ENCODE measurements at regions not wholly inside any gene's neighbourhood (a gene's known extent, or its start where the extent isn't known, plus 50 kb on each side); places are given as distances from the start of the nearest gene placed in this dataset.

- Histone ChIP-seq H3K36me3 (no peaks in the 10 kb centered on the region), H3K9me3 (no peaks in the 10 kb centered on the region), H3K27me3 (no peaks in the 10 kb centered on the region), H3K4me1 (ENCODE audit: control insufficient read depth in 1 of 2, insufficient read depth in 1 of 2, low read depth in 1 of 2, low read length in 1 of 2) (peaks cover 19 to 26% of the 10 kb centered on the region in 2 experiments), H3K27ac (peak overlapping the region; percentile 39), H3K4me3 (ENCODE audit: low read depth in 1 of 2, low read length in 1 of 2) (no peak overlapping the region)
- TF ChIP-seq, protein P1, sequence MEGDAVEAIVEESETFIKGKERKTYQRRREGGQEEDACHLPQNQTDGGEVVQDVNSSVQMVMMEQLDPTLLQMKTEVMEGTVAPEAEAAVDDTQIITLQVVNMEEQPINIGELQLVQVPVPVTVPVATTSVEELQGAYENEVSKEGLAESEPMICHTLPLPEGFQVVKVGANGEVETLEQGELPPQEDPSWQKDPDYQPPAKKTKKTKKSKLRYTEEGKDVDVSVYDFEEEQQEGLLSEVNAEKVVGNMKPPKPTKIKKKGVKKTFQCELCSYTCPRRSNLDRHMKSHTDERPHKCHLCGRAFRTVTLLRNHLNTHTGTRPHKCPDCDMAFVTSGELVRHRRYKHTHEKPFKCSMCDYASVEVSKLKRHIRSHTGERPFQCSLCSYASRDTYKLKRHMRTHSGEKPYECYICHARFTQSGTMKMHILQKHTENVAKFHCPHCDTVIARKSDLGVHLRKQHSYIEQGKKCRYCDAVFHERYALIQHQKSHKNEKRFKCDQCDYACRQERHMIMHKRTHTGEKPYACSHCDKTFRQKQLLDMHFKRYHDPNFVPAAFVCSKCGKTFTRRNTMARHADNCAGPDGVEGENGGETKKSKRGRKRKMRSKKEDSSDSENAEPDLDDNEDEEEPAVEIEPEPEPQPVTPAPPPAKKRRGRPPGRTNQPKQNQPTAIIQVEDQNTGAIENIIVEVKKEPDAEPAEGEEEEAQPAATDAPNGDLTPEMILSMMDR (IDR thresholded peaks at IDR 0.05): no peak
These were observed 450.0 kb upstream of the SLC14A2 start for GRCh38 chr18:45165176-45165713.

DNA sequence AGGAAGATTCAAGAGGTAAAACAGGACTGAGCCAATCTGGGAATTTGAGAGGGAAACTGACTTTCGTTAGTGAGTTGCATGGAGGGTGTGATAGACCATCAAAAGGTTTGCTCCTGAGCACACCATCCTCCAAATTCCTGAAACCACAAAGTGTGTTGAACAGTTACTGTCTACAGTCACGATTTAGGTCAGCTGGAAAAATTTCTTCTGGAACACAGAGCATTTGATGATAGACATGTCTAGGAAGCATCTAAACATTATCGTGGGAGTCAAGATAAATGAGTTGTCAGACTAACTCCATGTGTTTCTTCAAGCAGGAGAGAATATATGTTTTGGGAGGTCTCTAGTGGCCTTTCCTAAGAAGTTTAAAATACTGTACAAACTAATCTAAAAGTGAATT, 449.4 kb upstream of the SLC14A2 start:
- TF ChIP-seq, protein P1 (IDR thresholded peaks at IDR 0.05): no peak
- H3K27ac ChIP-seq: peak overlapping the region; percentile 39

DNA sequence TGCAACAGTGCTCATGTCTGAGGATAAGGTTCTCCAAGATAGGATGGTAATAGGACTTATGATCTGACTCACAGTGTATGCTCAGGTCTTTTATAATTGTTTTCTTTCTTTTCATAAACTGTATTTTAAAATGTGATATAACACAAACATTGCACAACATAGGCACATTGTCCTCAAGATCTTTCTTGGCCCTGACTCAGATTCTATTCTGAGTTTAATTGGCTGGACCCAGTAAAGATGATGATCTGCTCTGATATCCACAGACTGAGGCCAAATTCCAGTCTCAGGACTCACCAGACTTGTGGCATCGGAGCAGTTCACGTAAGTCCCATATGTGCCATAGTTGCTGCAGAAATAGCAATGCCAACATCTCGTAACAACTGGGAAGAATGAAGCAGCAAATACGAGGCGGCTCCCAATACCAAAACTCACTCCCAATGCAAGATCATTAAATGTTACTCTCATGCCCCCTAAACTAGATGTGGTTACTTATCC, 448.9 kb upstream of the SLC14A2 start:
- Histone ChIP-seq H3K9me3 (no peaks in the 10 kb centered on the region), H3K4me1 (ENCODE audit: control insufficient read depth in 1 of 2, insufficient read depth in 1 of 2, low read depth in 1 of 2, low read length in 1 of 2) (peaks cover 19 to 26% of the 10 kb centered on the region in 2 experiments), H3K36me3 (no peaks in the 10 kb centered on the region), H3K4me3 (ENCODE audit: low read depth in 1 of 2, low read length in 1 of 2) (no peak overlapping the region), H3K27me3 (no peaks in the 10 kb centered on the region), H3K27ac (no peak overlapping the region)
- TF ChIP-seq, protein P1 (IDR thresholded peaks at IDR 0.05): no peak

More for the DNA sequence above, 449.4 kb upstream of the SLC14A2 start:
- Histone ChIP-seq H3K36me3 (no peaks in the 10 kb centered on the region), H3K4me3 (ENCODE audit: low read depth in 1 of 2, low read length in 1 of 2) (no peak overlapping the region), H3K27me3 (no peaks in the 10 kb centered on the region), H3K4me1 (ENCODE audit: control insufficient read depth in 1 of 2, insufficient read depth in 1 of 2, low read depth in 1 of 2, low read length in 1 of 2) (peaks cover 19 to 26% of the 10 kb centered on the region in 2 experiments), H3K9me3 (no peaks in the 10 kb centered on the region)

- no peaks in the 10 kb centered on the region for H3K36me3 ChIP-seq
- H3K4me1 ChIP-seq (ENCODE audit: control insufficient read depth in 1 of 2, insufficient read depth in 1 of 2, low read depth in 1 of 2, low read length in 1 of 2): peaks cover 14 to 20% of the 10 kb centered on the region in 2 experiments
- H3K27ac ChIP-seq: no peak overlapping the region
- no peak overlapping the region for H3K4me3 ChIP-seq (ENCODE audit: low read depth in 1 of 2, low read length in 1 of 2)
- H3K9me3 ChIP-seq: no peaks in the 10 kb centered on the region
- H3K27me3 ChIP-seq: no peaks in the 10 kb centered on the region
- TF ChIP-seq, protein P1 (IDR thresholded peaks at IDR 0.05): no peak
These were observed 448.3 kb upstream of the SLC14A2 start for GRCh38 chr18:45166836-45167551.

DNA sequence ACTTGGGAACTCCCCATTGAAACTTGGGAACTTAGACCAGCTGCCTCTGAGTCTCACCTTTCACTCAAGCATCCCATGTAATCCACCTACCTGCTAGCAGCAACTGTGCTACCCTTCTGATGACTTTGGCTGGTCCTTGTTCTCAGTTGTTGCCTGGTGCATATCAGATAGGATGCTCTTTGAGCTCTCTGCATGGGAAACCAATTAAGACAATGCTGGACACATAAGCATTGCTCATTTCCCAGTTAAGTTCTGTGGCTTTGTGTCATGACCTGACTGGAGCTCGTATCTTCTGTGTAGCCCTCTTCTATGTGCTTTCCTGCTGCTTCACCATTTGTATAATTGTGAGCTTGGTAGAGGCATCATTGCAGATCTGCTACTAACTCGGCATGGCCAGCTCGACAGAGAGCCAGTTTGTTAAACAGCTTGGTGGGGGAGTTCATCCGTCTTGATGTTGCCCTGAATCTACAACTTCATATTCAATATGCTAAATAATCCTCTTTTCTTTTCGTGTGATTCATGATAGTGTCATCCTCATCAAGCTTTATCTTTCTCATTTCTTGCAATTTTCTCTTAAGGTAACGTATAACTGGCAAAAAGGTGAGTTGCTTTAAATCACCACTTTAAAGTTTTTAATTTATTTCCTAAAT, 447.5 kb upstream of the SLC14A2 start:
- H3K27ac ChIP-seq: no peak overlapping the region
- no peaks in the 10 kb centered on the region for H3K27me3 ChIP-seq
- no peaks in the 10 kb centered on the region for H3K9me3 ChIP-seq
- H3K4me1 ChIP-seq (ENCODE audit: control insufficient read depth in 1 of 2, insufficient read depth in 1 of 2, low read depth in 1 of 2, low read length in 1 of 2): peaks cover 13 to 19% of the 10 kb centered on the region in 2 experiments
- TF ChIP-seq, protein P1 (IDR thresholded peaks at IDR 0.05): no peak
- no peak overlapping the region for H3K4me3 ChIP-seq (ENCODE audit: low read depth in 1 of 2, low read length in 1 of 2)
- no peaks in the 10 kb centered on the region for H3K36me3 ChIP-seq

Data from neutrophil (primary cell).